Type B pancreatic cell (in vitro differentiated cells): ENCODE measurements at regions not wholly inside any gene's neighbourhood (a gene's known extent, or its start where the extent isn't known, plus 50 kb on each side); places are given as distances from the start of the nearest gene placed in this dataset.
"Not testable (repeated sequence)": the region's sequence is repeated elsewhere in the genome, so short reads cannot be mapped to it uniquely, and the experiment has no call there.

Source experiments
- DNase-seq: peaks from one replicate; pipeline ENCODE4 v3.0.0; 2021; ENCODE audit warnings: mixed read lengths; ENCODE audit not compliant: unreplicated experiment; ENCODE audit errors: extremely low spot score
- H3K27ac Mint-ChIP-seq: 2 replicates; pipeline ENCODE4 v1.8.0; 2021; ENCODE audit warnings: mild to moderate bottlenecking, mixed read lengths
- H3K27me3 Mint-ChIP-seq: 2 replicates; pipeline ENCODE4 v1.8.0; 2021; ENCODE audit warnings: mixed read lengths
- H3K36me3 Mint-ChIP-seq: 2 replicates; pipeline ENCODE4 v1.8.0; 2021; ENCODE audit warnings: mixed read lengths
- H3K4me1 Mint-ChIP-seq: one replicate; pipeline ENCODE4 v1.8.0; 2021; ENCODE audit warnings: mixed read lengths; ENCODE audit not compliant: unreplicated experiment
- H3K4me3 Mint-ChIP-seq: 2 replicates; pipeline ENCODE4 v1.8.0; 2021; ENCODE audit warnings: mild to moderate bottlenecking, mixed read lengths
- H3K9me3 Mint-ChIP-seq: 2 replicates; pipeline ENCODE4 v1.8.0; 2021; ENCODE audit warnings: mixed read lengths
- CTCF ChIP-seq: fragments of 200-600 bp; sonication (generic); conservative IDR thresholded peaks from 2 replicates; pipeline ENCODE4 v1.5.0; 2021; ENCODE audit warnings: antibody characterized with exemption, mild to moderate bottlenecking

- DNase-seq, result no peak
- TF ChIP-seq CTCF, result no peak
- no peak overlapping the region for H3K4me3 Mint-ChIP-seq
Observed at GRCh38 chr20:47855799-47856198, 70.5 kb upstream of the SULF2 start.

DNA sequence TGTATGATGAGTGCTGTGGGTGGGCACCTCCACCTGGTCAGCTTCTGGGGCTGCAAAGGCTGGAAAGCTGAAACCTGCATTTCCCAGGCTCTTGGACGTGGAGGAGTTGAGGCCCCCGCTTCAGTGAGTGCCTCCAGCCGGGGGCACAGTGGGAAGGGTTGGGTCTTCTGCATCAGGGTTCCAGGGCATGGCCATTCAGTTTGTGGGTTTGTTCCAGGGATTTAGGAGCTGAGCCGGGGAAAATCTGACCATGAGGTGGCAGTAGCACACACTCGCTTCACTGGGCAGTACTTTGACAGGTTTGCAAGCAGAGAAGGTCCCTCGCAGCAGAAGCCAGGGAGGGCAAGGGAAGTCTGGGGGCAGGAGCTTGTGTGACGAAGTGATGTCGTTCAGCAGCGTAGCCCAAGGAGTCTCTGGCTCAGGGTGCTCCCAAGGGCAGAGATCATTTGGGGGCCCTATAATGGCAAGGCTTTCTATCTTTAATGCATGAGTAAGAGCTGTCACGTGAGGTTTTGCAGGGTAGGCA, 69.5 kb upstream of the SULF2 start:
- Mint-ChIP-seq H3K4me3 (no peak overlapping the region), H3K9me3 (no peaks in the 10 kb centered on the region), H3K36me3 (peaks cover 4% of the 10 kb centered on the region), H3K4me1 (peaks cover 26% of the 10 kb centered on the region), H3K27me3 (peaks cover 9% of the 10 kb centered on the region), H3K27ac (no peak overlapping the region)
- DNase-seq, result no peak
- TF ChIP-seq CTCF, result peak; percentile 65

More at GRCh38 chr20:47855799-47856198, 70.5 kb upstream of the SULF2 start:
- no peaks in the 10 kb centered on the region for H3K9me3 Mint-ChIP-seq
- peaks cover 9% of the 10 kb centered on the region for H3K27me3 Mint-ChIP-seq
- peaks cover 26% of the 10 kb centered on the region for H3K4me1 Mint-ChIP-seq
- no peak overlapping the region for H3K27ac Mint-ChIP-seq
- H3K36me3 Mint-ChIP-seq, result peaks cover 4% of the 10 kb centered on the region

- H3K27ac Mint-ChIP-seq, result no peak overlapping the region
- H3K4me3 Mint-ChIP-seq, result no peak overlapping the region
- peaks cover 20% of the 10 kb centered on the region for H3K4me1 Mint-ChIP-seq
- peaks cover 18% of the 10 kb centered on the region for H3K27me3 Mint-ChIP-seq
- TF ChIP-seq CTCF, result no peak
- H3K9me3 Mint-ChIP-seq, result no peaks in the 10 kb centered on the region
- no peak for DNase-seq
- peaks cover 4% of the 10 kb centered on the region for H3K36me3 Mint-ChIP-seq
Observed at GRCh38 chr20:47851774-47852173, 66.5 kb upstream of the SULF2 start.

- Mint-ChIP-seq H3K4me1 (peaks cover 25% of the 10 kb centered on the region), H3K36me3 (peaks cover 4% of the 10 kb centered on the region), H3K27me3 (peaks cover 18% of the 10 kb centered on the region), H3K9me3 (no peaks in the 10 kb centered on the region), H3K27ac (no peak overlapping the region), H3K4me3 (no peak overlapping the region)
- no peak for DNase-seq
- no peak for TF ChIP-seq CTCF
Observed at GRCh38 chr20:47850146-47850545, 64.9 kb upstream of the SULF2 start.

GRCh38 chr20:47849596-47849995, 64.3 kb upstream of the SULF2 start:
- Mint-ChIP-seq H3K9me3 (no peaks in the 10 kb centered on the region), H3K4me3 (no peak overlapping the region), H3K27me3 (peaks cover 18% of the 10 kb centered on the region), H3K4me1 (peaks cover 26% of the 10 kb centered on the region), H3K27ac (no peak overlapping the region), H3K36me3 (peaks cover 4% of the 10 kb centered on the region)
- no peak for DNase-seq
- no peak for TF ChIP-seq CTCF

- peaks cover 18% of the 10 kb centered on the region for H3K27me3 Mint-ChIP-seq
- H3K9me3 Mint-ChIP-seq, result no peaks in the 10 kb centered on the region
- no peak for DNase-seq
- H3K27ac Mint-ChIP-seq, result no peak overlapping the region
- TF ChIP-seq CTCF, result no peak
- peaks cover 4% of the 10 kb centered on the region for H3K36me3 Mint-ChIP-seq
- peaks cover 31% of the 10 kb centered on the region for H3K4me1 Mint-ChIP-seq
- H3K4me3 Mint-ChIP-seq, result no peak overlapping the region
Observed at GRCh38 chr20:47849006-47849405, 63.7 kb upstream of the SULF2 start.

DNA sequence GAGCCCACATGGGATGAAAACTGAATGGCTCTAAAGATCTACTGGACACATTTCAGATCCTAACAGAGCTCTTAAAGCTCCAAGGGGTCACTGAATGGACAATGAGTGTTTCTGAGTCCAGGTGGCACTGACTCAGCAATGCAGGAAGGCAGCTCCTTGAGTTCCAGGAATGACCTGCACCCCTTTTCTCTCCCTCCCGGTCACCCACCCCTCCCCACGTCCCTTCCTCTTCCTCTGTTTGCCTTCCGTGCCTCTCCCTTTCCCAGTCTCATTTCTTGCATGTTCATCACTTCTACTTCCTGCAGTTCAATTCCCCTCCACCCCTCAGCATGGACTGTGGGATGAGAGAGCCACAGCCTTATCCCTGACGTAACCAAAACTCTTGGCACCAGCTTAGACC, 63.3 kb upstream of the SULF2 start:
- H3K4me3 Mint-ChIP-seq, H3K27ac Mint-ChIP-seq, DNase-seq, H3K9me3 Mint-ChIP-seq, H3K36me3 Mint-ChIP-seq: not testable (repeated sequence)
- peaks cover 31% of the 10 kb centered on the region for H3K4me1 Mint-ChIP-seq
- H3K27me3 Mint-ChIP-seq, result peaks cover 18% of the 10 kb centered on the region
